ENCODE measurements at regions not wholly inside any gene's neighbourhood (a gene's known extent, or its start where the extent isn't known, plus 50 kb on each side); places are given as distances from the start of the nearest gene placed in this dataset.

DNA sequence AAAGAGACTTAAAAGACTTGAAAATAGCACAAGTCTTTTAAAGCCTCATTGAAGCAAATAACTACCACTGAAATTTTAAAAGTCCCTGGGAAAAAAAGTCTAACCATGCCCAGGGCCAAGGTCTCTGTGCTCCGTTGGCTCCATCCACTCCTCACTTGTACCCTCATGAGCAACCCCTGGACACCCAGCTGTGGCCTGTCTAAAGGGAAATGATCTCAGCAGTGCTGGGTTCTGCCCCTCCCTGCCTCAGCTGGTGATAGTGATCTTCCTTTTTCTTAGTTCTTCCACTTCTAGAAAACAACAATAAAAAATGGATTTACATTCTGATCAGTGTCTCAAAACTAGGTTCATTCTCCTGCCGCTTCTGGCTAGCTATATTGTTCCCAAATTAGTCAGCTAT lies 423.5 kb upstream of the ADAMTS5 start:
- Histone ChIP-seq H3K9me3 (ENCODE audit: control insufficient read depth, low read length) (no peaks in the 10 kb centered on the region), H3K4me3 (ENCODE audit: insufficient read depth, low read depth, low read length, poor library complexity, severe bottlenecking) (no peak overlapping the region), H3K27me3 (replicated peaks; ENCODE audit: control insufficient read depth, insufficient read depth, low read length, poor library complexity, severe bottlenecking) (no peaks in the 10 kb centered on the region), H3K36me3 (ENCODE audit: control insufficient read depth, insufficient read depth, low read length) (no peaks in the 10 kb centered on the region), H3K4me1 (ENCODE audit: control insufficient read depth, insufficient read depth, low read length, poor library complexity, severe bottlenecking) (no peaks in the 10 kb centered on the region), H3K27ac (ENCODE audit: insufficient read depth, low read length, poor library complexity, severe bottlenecking) (no peak overlapping the region)
- no peak for DNase-seq

DNA sequence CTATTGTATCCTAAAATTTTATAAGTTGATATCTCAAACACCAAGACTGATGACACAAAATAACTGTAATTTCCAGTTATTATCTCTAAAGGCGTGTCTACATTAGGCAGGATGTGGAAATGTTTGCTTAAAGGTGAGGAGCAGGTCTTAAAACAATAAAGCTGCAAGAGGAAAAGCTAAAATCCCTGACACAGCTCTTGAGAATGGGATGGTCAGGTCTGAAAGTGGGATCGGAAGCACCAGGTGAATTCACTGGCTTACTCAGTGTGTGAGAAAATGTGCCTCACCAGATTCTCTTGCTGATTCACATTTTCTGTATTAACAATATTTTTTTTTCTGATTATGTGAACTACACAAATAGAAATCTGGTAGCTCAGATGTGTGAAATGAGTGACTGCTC lies 421.9 kb upstream of the ADAMTS5 start:
- Histone ChIP-seq H3K36me3 (ENCODE audit: control insufficient read depth, insufficient read depth, low read length) (no peaks in the 10 kb centered on the region), H3K9me3 (ENCODE audit: control insufficient read depth, low read length) (no peaks in the 10 kb centered on the region), H3K4me1 (ENCODE audit: control insufficient read depth, insufficient read depth, low read length, poor library complexity, severe bottlenecking) (no peaks in the 10 kb centered on the region), H3K4me3 (ENCODE audit: insufficient read depth, low read depth, low read length, poor library complexity, severe bottlenecking) (no peak overlapping the region), H3K27me3 (replicated peaks; ENCODE audit: control insufficient read depth, insufficient read depth, low read length, poor library complexity, severe bottlenecking) (no peaks in the 10 kb centered on the region), H3K27ac (ENCODE audit: insufficient read depth, low read length, poor library complexity, severe bottlenecking) (no peak overlapping the region)
- no peak for DNase-seq

DNA sequence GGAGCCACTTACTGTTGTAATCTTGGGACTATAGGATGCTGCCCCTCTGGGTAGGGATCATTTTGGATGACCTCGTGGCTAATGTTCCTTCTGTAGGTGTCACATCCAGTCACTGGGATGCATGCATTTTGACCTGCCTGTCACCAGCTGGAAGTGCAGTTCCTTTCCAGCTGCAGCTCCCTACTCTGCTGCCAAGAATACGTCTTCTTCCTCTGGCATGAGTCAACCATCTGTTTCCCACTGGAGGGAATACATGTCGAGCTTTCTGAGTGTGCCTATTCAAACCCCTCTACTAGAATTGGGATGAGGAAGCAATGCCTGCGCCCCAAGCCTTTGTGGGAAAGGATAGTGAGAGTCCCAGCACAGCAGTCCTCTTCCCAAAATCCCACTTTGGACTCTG lies 415.5 kb upstream of the ADAMTS5 start:
- no peaks in the 10 kb centered on the region for H3K36me3 ChIP-seq (ENCODE audit: control insufficient read depth, insufficient read depth, low read length)
- H3K4me1 ChIP-seq (ENCODE audit: control insufficient read depth, insufficient read depth, low read length, poor library complexity, severe bottlenecking), result no peaks in the 10 kb centered on the region
- H3K27ac ChIP-seq (ENCODE audit: insufficient read depth, low read length, poor library complexity, severe bottlenecking), result no peak overlapping the region
- DNase-seq, result no peak
- H3K4me3 ChIP-seq (ENCODE audit: insufficient read depth, low read depth, low read length, poor library complexity, severe bottlenecking), result no peak overlapping the region
- H3K9me3 ChIP-seq (ENCODE audit: control insufficient read depth, low read length), result no peaks in the 10 kb centered on the region
- no peaks in the 10 kb centered on the region for H3K27me3 ChIP-seq (replicated peaks; ENCODE audit: control insufficient read depth, insufficient read depth, low read length, poor library complexity, severe bottlenecking)

DNA sequence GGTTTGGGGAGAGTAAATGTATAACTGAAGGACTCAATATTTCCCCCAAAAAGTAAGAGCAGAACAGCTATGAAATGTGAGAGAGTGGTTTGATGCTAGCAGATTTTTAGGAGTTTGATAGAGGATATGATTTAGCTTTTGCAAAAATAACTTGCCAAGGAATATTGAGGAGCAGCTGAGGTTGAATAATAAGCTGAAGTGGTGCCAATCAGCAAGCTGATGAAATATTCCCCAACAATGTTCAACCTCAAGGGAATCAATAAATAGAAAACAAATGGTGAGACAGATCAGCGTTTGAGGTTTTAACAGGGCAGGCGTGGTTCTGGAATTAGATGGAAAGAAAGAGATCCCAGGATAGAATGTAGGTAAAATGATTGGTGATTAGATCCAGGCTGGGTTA lies 413.4 kb upstream of the ADAMTS5 start:
- no peak overlapping the region for H3K4me3 ChIP-seq (ENCODE audit: insufficient read depth, low read depth, low read length, poor library complexity, severe bottlenecking)
- DNase-seq, result no peak
- no peaks in the 10 kb centered on the region for H3K4me1 ChIP-seq (ENCODE audit: control insufficient read depth, insufficient read depth, low read length, poor library complexity, severe bottlenecking)
- no peaks in the 10 kb centered on the region for H3K36me3 ChIP-seq (ENCODE audit: control insufficient read depth, insufficient read depth, low read length)
- H3K27ac ChIP-seq (ENCODE audit: insufficient read depth, low read length, poor library complexity, severe bottlenecking), result no peak overlapping the region
- H3K27me3 ChIP-seq (replicated peaks; ENCODE audit: control insufficient read depth, insufficient read depth, low read length, poor library complexity, severe bottlenecking), result no peaks in the 10 kb centered on the region
- no peaks in the 10 kb centered on the region for H3K9me3 ChIP-seq (ENCODE audit: control insufficient read depth, low read length)

- no peaks in the 10 kb centered on the region for H3K4me1 ChIP-seq (ENCODE audit: control insufficient read depth, insufficient read depth, low read length, poor library complexity, severe bottlenecking)
- no peaks in the 10 kb centered on the region for H3K9me3 ChIP-seq (ENCODE audit: control insufficient read depth, low read length)
- no peaks in the 10 kb centered on the region for H3K27me3 ChIP-seq (replicated peaks; ENCODE audit: control insufficient read depth, insufficient read depth, low read length, poor library complexity, severe bottlenecking)
- no peak overlapping the region for H3K4me3 ChIP-seq (ENCODE audit: insufficient read depth, low read depth, low read length, poor library complexity, severe bottlenecking)
- no peak overlapping the region for H3K27ac ChIP-seq (ENCODE audit: insufficient read depth, low read length, poor library complexity, severe bottlenecking)
- H3K36me3 ChIP-seq (ENCODE audit: control insufficient read depth, insufficient read depth, low read length), result no peaks in the 10 kb centered on the region
- no peak for DNase-seq
These were observed 412.5 kb upstream of the ADAMTS5 start for GRCh38 chr21:27379354-27379753.

GRCh38 chr21:27372381-27372780 lies 405.5 kb upstream of the ADAMTS5 start:
- Histone ChIP-seq H3K4me1 (ENCODE audit: control insufficient read depth, insufficient read depth, low read length, poor library complexity, severe bottlenecking) (no peaks in the 10 kb centered on the region), H3K9me3 (ENCODE audit: control insufficient read depth, low read length) (no peaks in the 10 kb centered on the region), H3K4me3 (ENCODE audit: insufficient read depth, low read depth, low read length, poor library complexity, severe bottlenecking) (no peak overlapping the region), H3K27me3 (replicated peaks; ENCODE audit: control insufficient read depth, insufficient read depth, low read length, poor library complexity, severe bottlenecking) (no peaks in the 10 kb centered on the region), H3K27ac (ENCODE audit: insufficient read depth, low read length, poor library complexity, severe bottlenecking) (no peak overlapping the region), H3K36me3 (ENCODE audit: control insufficient read depth, insufficient read depth, low read length) (no peaks in the 10 kb centered on the region)
- no peak for DNase-seq

DNA sequence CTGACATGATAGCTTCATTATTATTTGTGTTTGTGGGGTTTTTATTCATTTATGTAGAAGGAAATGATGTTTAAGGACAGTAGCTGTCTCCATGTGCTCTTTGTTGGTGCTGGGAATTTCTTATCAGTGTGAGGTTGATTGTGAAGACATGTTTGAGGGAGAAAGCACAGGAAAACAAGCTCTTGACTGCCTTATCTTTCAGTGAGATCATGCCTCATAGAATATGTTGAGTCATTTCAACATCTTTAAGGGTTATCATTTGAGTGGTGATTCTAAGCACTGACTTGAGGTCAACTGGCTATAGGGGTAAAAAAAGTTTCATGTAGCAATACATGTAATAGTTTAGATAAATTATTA lies 405.1 kb upstream of the ADAMTS5 start:
- no peak overlapping the region for H3K27ac ChIP-seq (ENCODE audit: insufficient read depth, low read length, poor library complexity, severe bottlenecking)
- H3K4me3 ChIP-seq (ENCODE audit: insufficient read depth, low read depth, low read length, poor library complexity, severe bottlenecking), result no peak overlapping the region
- no peaks in the 10 kb centered on the region for H3K27me3 ChIP-seq (replicated peaks; ENCODE audit: control insufficient read depth, insufficient read depth, low read length, poor library complexity, severe bottlenecking)
- H3K36me3 ChIP-seq (ENCODE audit: control insufficient read depth, insufficient read depth, low read length), result no peaks in the 10 kb centered on the region
- no peaks in the 10 kb centered on the region for H3K4me1 ChIP-seq (ENCODE audit: control insufficient read depth, insufficient read depth, low read length, poor library complexity, severe bottlenecking)
- no peaks in the 10 kb centered on the region for H3K9me3 ChIP-seq (ENCODE audit: control insufficient read depth, low read length)
- no peak for DNase-seq

GRCh38 chr21:27371115-27371974 lies 404.5 kb upstream of the ADAMTS5 start:
- H3K9me3 ChIP-seq (ENCODE audit: control insufficient read depth, low read length), result no peaks in the 10 kb centered on the region
- H3K36me3 ChIP-seq (ENCODE audit: control insufficient read depth, insufficient read depth, low read length), result no peaks in the 10 kb centered on the region
- no peak overlapping the region for H3K4me3 ChIP-seq (ENCODE audit: insufficient read depth, low read depth, low read length, poor library complexity, severe bottlenecking)
- no peak for DNase-seq
- no peaks in the 10 kb centered on the region for H3K27me3 ChIP-seq (replicated peaks; ENCODE audit: control insufficient read depth, insufficient read depth, low read length, poor library complexity, severe bottlenecking)
- H3K4me1 ChIP-seq (ENCODE audit: control insufficient read depth, insufficient read depth, low read length, poor library complexity, severe bottlenecking), result no peaks in the 10 kb centered on the region
- no peak overlapping the region for H3K27ac ChIP-seq (ENCODE audit: insufficient read depth, low read length, poor library complexity, severe bottlenecking)

- no peaks in the 10 kb centered on the region for H3K4me1 ChIP-seq (ENCODE audit: control insufficient read depth, insufficient read depth, low read length, poor library complexity, severe bottlenecking)
- H3K9me3 ChIP-seq (ENCODE audit: control insufficient read depth, low read length), result no peaks in the 10 kb centered on the region
- no peak for DNase-seq
- H3K27ac ChIP-seq (ENCODE audit: insufficient read depth, low read length, poor library complexity, severe bottlenecking), result no peak overlapping the region
- no peaks in the 10 kb centered on the region for H3K27me3 ChIP-seq (replicated peaks; ENCODE audit: control insufficient read depth, insufficient read depth, low read length, poor library complexity, severe bottlenecking)
- no peak overlapping the region for H3K4me3 ChIP-seq (ENCODE audit: insufficient read depth, low read depth, low read length, poor library complexity, severe bottlenecking)
- H3K36me3 ChIP-seq (ENCODE audit: control insufficient read depth, insufficient read depth, low read length), result no peaks in the 10 kb centered on the region
These were observed 403.2 kb upstream of the ADAMTS5 start for GRCh38 chr21:27369978-27370571.

DNA sequence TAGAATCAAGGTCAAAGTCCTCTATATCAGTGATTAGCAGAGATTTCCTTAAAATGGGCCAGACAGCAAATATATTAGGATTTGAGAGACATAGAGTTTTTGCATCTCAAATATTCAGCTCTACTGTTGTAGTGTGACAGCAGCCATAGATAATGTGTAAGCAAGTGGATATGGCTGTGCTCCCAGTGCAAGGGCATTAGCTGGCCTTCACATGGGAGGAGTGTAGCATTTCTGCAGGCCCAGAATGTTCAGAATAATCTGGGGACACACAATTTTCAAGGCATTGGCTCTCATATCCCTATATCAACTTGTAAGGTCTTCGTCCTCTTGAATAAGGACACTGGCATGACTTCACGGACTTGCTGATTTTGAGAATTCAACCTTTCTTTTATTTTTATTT lies 402.3 kb upstream of the ADAMTS5 start:
- Histone ChIP-seq H3K9me3 (ENCODE audit: control insufficient read depth, low read length) (no peaks in the 10 kb centered on the region), H3K27me3 (replicated peaks; ENCODE audit: control insufficient read depth, insufficient read depth, low read length, poor library complexity, severe bottlenecking) (no peaks in the 10 kb centered on the region), H3K4me3 (ENCODE audit: insufficient read depth, low read depth, low read length, poor library complexity, severe bottlenecking) (no peak overlapping the region), H3K4me1 (ENCODE audit: control insufficient read depth, insufficient read depth, low read length, poor library complexity, severe bottlenecking) (no peaks in the 10 kb centered on the region), H3K27ac (ENCODE audit: insufficient read depth, low read length, poor library complexity, severe bottlenecking) (no peak overlapping the region), H3K36me3 (ENCODE audit: control insufficient read depth, insufficient read depth, low read length) (no peaks in the 10 kb centered on the region)
- DNase-seq, result no peak

All from effector memory CD4-positive, alpha-beta T cell (primary cell).